NCI-H146 treated with DMSO at 0.1 percent for 48 hours (cell line): ENCODE measurements at regions not wholly inside any gene's neighbourhood (a gene's known extent, or its start where the extent isn't known, plus 50 kb on each side); places are given as distances from the start of the nearest gene placed in this dataset.

Experiments used
- DNase-seq: peaks from one replicate; lab custom pipeline; 2025; ENCODE audit not compliant: unreplicated experiment; lab: John Stamatoyannopoulos, UW

DNA sequence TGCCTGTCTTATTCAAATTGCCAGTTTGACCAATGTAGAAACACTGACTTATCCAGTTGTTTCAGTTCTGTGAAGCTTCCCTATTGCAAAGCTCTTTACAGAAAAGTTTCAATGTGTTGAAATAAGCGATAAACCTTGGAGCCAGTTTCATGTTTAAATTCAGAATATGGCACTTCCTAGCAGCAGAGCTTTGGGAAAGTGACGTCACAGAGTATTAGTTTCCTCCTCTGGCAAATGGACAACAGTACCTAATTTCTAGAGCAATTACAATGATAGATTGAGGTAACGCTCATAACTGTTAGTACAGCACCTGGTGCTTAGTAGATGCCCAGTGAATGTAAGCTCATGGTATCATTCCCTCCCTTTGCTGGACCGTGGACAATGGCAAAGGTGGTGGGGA, 527.5 kb upstream of the DAB1 start:
- DNase-seq = no peak

DNA sequence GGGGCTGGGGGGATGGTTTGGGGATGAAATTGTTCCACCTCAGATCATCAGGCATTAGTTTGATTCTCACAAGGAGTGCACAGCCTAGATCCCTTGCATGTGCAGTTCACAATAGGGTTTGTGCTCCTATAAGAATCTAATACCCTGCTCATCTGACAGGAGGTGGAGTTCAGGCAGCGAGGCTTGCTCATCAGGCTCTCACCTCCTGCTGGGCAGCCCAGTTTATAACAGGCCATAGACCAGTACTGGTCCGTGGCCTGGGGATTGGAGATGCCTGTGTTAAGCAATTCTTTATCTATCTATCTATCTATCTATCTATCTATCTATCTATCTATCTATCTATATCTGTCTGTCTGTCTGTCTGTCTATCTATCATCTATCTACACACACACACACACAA, 525.3 kb upstream of the DAB1 start:
- no peak for DNase-seq

DNA sequence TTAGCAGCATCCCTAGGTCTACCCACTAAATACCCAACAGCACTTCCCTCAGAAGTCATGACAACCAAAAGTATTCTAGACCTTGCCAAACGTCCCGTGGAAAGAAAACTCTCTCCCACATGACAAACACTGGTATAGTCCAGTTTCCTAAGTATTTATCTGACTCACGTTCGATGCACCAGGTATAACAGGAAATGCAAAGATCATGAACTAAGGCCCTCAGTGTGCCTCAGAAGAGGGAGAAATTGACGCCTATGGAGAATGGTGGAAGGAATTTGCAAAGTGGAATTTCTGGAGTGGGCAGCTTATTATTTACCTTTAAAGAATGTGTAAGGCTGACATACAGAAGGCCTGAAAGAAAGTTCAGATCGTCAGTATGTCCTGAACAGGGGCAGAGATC, 523.6 kb upstream of the DAB1 start:
- no peak for DNase-seq

DNA sequence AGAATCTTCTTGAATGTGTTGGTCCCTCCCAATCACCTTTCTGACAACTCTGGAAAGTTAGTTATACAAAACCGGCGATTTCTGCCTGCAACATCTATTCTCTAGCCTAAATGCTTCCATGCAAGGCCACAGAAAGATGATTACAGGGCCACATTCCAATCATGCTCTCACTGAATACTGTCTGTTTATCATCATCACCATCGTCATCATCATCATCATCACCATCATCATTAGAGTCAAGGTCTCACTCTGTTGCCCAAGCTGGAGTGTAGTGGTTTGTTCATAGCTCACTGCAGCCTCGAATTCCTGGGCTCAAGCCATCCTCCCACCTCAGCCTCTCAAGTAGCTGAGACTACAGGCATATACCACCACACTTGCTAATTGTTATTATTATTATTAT, 521.2 kb upstream of the DAB1 start:
- DNase-seq = no peak

DNA sequence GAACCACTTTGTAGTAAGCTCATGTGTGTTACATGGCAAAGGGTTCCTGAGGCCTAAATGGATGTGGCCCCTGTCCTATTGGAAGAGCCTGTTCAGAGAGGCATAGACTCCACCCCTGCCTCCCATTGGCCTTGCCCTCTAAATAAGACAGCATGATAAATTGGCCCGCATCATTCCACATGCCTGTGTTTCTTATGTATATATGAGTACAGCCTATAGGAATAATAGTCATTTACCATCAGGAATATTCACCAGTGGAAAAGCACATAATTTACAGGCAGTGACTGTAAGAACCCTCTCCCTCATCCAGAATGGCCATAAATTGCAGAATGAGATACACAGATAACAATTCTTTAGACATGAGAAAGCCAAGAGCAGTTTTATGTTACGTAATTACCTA, 519.5 kb upstream of the DAB1 start:
- DNase-seq = no peak

DNA sequence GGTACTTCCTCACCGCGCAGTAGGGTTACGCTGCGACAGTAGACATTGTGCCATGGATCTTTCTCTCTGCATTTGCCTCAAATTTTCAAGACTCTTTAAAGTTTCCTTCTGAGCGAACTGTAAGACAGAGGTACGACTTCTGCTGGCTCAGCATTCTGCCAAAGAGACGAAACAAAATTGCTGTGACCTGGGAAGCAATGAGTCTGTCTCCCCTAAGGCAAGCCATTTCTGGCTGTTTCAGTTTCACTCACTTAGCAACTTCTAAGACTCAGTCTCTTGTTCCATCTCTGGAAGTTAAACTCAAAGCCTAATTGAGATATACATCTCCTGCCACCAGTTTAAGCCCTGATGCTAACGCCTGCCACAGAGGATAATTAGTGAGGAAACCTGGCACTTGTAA, 510.9 kb upstream of the DAB1 start:
- DNase-seq = no peak

DNA sequence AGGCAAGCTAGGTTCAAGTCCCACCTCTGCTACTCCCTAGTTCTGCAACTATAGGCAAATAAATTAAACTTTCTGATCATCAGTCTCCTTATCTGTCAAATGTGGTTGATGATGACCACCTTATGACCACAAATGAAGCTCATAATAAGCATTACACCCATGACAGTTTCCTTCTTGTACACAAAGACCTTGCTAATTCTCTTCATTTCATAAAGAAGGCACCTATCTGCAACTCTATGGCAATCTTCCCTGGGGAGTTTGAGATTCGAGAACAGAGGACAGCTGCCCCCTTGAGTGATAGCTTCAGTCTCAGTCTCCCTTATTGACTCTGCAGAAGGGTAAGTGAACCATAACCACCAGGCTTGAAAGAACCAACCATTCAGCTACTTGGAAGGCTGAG, 503.1 kb upstream of the DAB1 start:
- no peak for DNase-seq

DNA sequence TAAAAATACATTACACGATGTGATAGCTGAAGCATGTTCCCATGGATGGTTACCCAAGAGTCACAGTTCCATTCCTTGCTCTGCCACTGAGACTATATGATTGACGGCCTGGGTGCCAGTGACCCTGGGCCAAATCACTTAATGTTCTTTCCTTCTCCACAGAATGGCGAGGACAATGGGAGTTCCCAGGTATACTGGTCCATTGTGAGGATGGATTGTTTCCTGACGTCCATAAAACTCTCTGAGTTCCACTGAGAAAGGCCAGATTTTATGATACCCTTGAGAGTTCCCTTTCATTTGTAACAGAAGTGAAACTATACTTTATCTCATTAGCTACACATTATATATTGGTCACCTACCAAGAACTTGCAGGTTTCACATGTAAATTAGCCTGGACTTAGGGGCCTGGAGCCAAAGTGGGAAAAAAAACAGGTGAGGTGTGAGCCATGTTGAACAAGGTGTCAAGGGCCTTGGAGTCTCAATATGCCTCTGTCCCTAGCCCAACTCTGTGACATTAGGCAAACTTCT, 502.2 kb upstream of the DAB1 start:
- no peak for DNase-seq

DNA sequence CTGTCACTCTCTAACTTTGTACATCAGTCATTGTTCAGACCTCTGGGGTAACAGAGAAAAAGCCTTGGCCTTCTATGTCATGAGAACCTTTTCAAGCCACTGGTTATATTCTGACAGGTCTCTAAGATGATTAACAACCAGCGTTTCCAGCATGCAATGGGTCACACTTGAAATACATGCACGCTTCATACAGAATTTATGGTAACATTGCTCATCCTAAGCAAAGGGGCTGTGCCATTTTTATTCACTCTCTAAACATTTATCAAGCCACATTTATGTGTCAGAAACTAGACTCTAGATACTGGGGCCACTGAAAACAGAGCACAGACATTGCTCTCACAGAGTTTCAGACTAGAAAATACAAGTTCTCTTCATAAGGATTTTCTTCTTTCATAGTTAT, 501.4 kb upstream of the DAB1 start:
- DNase-seq = no peak

DNA sequence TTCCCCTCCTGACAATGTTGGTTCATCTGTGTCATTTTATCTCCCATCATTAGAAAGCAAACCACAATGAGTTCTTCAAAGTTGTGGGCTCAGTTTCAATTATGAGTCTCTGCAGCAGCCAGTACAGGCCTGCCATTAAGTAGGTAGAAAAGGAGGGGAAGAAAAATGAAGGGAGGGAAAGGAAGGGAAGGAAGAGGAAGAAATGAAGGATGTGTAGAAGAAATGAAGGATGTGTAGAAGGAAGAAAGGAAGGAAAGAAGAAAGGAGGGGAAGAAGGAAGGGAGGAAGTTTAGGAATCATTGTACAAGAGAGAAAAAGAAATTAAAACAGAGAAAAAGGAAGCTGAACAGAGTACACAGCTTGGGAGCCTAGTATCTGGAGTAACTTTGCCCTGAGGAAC, 498.3 kb upstream of the DAB1 start:
- DNase-seq = no peak

DNA sequence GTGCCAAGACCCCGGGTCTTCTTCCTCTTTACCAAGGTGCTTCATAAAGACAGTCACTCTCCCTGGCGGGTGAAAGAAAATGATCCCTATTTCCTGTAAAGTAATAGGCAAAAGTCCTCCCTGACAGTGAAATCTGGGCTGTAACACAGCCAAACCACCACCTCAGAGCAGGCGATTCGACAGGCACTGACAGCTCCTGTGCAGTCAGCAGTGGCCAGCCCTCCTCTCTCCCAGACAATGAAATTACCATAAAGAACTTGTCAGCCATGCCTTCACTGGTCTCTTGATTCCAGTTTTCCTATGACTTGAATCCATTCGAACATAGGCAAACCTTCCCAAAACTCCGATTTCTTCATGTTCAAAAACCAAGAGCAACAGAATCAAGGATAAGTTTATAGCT, 492.2 kb upstream of the DAB1 start:
- no peak for DNase-seq

DNA sequence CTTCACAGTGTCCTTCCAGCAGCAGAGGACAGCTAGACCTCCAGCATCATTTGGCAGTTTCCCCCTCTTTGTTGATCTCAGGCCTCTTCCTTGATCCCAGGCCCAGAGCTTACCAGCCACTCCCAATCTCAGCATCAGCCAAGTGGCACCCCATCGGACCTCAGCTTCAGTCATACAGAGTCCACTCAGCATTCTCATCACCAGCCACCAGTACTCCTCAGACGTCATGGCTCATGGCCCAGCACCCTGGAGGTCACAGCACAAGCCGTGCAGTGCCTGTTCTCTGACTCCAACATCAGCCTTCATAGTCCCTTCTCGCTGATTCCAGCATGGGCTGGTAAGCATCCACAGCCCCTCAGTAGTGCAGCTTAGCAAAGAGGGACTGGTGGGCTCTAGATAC, 487.6 kb upstream of the DAB1 start:
- DNase-seq = no peak

DNA sequence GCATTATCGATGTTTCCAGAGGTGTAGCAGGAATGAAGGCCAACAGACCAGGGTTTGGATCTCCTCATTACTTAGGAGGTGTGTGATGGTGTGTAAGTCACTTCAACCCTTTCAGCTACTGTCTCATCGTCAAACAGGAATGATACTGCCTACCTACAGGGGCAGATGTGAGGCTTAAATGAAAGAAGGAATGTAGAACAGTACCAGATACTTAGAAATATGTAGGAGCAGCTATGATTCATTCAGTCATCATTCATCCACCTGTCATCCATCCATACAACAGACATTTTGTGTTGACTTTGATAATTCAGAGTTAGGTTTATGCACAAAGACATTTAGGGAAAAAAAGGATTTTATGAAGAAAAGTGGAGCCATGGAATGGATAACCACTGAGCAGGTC, 486.9 kb upstream of the DAB1 start:
- no peak for DNase-seq

DNA sequence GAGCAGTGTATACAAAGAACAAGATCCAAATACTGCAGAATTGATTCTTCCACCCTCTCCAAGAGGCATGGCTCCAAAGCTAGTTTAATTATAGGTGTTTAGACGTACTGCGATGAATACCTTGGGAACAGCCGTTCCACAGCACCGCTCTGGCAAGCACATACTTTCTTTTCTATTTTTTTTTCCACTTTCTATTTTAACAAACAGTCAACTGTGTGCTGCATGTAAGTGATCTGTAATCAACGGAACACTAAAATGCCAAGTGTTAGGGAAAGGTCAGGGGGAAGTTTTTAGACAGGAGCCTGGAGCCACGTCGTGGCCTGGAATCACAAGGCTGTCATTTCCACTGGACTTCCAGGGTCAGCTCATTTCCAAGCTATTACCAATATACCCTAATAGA, 486.4 kb upstream of the DAB1 start:
- no peak for DNase-seq

DNA sequence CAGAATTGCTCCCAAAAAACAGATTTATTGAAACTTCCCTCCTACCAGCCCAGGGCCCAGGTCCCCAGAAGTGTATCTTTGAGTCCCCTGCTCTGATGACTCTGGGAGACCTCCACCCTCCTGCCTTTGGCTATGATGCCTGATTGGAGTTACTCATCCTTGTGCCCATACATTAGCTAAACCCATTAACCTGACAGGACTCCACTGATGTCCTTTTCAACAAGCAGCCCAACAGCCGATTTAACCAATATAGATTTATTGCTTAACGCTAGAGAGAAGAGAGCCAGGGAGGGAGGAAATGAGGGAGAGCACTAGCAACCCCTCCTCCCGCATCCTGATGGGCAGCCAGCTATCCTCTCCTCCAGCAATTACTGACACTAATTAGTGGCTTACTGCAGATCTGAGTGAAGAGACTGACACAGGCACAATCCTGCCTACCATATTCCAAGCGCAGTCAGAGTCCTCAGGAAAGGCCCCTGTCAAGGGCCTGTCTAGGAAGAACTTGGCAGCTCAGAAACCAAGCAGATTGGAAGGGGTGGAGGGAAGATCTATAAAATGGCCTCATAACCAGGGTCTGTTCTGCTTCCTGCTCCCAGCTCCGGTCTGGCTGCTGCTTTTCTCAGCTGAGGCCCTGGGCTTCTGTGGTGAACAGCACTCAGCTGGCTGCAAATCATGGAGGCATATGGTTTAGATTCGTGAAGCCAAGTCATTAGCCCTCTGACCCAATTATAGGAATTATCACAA, 484.5 kb upstream of the DAB1 start:
- DNase-seq = peak; percentile 41

DNA sequence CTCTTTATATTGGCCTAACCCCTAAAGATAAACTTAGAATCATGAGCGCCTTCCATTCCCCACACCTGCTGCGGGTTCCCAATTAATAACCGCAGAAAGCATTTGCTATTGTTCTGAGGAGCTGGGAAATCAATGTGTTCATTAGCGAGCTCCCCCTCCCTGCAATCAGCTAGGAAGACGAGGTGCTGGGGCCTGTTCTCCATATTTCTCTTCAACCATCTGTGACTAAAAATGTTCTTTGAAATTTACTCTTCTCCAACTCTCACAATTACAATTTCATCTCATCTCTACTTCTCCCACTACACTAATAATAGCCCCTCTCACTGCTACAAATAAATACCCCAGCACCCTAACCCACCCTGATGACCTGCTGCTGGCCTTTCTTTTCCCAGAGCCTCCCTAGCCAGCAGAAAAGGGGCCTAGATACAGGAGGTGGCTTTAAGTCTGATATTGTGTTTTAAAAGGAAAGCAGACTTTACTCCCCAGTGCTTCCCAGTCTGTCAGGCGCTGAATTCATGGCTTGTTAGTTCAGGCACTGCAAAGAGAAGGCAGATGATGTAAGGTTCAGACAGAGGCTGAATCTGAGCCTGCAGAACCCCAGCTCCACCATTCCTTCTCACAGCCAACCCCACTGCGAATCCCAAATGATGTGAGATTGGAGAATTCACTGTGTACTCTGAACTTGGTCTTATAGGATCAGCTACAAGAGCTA, 477.5 kb upstream of the DAB1 start:
- DNase-seq = peak; percentile 64

DNA sequence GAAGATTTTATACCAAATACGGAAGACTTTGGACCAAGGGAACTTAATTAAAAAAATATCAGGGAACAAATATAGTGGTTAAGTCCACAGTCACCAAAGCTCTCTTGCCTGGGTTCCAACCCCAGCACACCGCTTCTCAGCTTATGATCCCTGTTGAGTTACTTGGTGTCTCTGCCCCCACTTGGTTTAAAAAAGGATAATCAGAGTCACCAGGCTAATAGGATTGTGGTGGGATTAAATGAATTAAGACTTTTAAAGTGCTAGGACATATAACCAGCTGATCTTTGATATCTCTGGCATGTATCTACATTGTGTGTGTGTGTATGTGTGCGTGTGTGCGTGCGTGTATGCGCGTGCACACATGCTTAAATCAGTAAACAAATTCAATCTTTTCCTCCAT, 474.7 kb upstream of the DAB1 start:
- no peak for DNase-seq

DNA sequence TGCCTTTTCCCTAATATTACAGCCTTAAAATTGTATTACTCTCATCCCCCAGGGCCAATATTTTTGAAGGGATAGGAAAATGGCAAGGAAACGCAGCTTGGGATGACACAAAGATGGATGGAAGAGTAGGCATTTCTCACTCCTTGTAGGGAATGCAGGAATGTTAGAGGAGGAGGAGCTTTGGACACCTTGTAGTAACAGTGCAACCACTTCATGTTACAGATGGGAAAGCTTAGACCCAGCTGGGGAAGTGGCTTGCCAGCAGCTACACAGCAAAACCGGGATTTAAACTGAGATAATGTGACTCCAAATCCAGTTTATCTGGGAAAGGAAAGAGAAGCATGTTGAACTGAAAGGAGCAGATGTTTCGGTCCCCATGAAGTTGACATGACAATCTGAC, 473.7 kb upstream of the DAB1 start:
- no peak for DNase-seq

DNA sequence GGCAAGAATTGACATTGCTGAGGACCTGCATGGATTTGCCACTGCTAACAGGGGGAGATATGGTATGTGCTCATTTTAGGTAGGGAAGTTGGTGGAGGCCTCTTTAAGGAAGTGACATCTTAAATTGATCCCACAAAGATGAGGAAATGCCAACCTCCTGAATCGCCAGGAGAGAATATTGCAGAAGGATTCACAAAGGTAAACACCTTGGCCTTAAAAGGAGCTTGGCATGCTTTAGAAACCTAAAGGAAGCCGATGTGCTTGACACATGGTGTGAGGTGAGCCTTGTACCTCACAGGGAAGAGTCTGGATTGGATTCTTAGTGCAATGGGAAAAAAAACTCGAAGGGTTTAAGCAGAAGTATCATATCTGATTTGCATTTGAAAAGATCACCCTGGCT, 470.5 kb upstream of the DAB1 start:
- DNase-seq = no peak

DNA sequence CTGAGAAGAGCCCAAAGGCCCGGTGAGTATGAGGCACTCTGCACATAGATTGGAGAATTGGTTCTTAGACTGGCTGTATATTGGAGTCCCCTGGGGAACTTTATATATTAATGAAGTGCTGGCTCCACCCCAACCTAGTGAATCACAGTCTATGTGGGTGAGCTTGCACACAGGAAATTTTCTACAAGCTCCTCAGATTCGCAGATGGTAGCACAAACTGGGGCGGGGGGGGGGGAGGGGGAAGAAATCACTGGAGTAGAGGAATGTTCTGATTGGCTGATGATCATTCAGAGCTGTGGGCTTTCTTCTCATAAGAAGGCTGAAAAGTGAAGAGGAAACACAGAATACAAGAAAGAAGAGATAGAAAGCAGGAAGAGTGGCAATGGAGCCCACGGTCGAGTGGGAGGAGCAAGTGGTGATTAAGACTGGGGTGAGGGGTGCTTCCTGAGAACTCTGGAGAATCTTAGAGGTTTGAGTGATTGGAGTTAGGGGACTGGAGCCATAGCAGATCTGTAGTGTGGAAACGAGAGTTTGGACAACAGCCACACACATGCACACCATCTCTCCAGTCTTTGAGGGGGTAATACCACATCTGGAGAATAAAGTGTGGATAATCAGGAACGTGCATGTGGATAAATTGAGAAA, 465.9 kb upstream of the DAB1 start:
- DNase-seq = no peak

DNA sequence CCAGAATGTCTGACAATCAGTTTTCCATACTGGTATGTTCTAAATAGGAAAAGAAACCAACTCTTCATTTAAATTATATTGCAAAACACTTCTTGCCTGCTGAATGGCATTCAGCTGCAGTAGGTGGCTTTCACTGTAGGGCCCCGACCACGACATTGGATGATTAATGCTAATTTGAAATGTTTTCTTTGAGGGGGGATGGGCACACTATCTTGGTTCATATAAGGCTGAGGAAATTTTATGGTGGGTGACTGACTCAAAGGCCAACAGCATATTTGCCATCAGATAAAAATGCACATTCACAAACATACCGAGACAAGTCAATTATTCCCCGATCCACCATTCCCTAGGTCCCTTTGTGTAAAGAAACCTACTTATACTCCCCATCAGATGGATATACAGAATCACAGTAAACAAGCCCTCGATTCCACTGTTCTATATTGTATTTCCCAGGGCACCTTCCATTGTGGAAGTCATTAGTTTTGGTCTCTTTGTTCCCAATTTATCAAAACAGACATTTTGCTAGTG, 464.2 kb upstream of the DAB1 start:
- no peak for DNase-seq

DNA sequence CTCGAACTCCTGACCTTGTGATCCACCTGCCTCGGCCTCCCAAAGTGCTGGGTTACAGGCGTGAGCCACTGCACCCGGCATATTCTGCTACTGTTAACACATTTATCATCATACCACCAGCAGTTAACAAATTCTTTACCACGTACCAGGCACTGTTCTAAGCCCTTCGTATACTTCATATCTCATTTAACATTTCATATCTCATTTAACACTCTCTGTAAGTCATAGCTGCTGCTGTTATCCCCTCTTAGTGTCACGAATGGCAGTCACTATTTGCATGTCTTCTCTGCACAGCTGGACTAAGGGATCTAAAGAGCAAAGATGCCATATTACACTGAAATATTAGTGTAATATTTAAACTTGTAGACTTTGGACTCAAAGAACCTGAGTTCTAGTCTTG, 462.5 kb upstream of the DAB1 start:
- DNase-seq = no peak
